Loucy (cell line): ENCODE measurements at regions not wholly inside any gene's neighbourhood (a gene's known extent, or its start where the extent isn't known, plus 50 kb on each side); places are given as distances from the start of the nearest gene placed in this dataset.

Source experiments
- H2AFZ ChIP-seq: fragments of 200-600 bp; sonication (generic); 2 replicates; pipeline ENCODE4 v1.6.0; 2016; ENCODE audit warnings: antibody characterized with exemption, mild to moderate bottlenecking, low read length, moderate library complexity
- H3F3A ChIP-seq: fragments of 200-600 bp; 2 replicates; pipeline ENCODE4 v1.6.0; 2016; ENCODE audit warnings: antibody characterized with exemption, low read depth, mild to moderate bottlenecking
- H3K27me3 ChIP-seq: fragments of 200-600 bp; sonication (generic); 2 replicates; pipeline ENCODE4 v1.6.1; 2014; ENCODE audit warnings: low read length, mild to moderate bottlenecking; ENCODE audit not compliant: insufficient read depth, poor library complexity, severe bottlenecking
- H3K36me3 ChIP-seq: fragments of 200-600 bp; sonication (generic); 2 replicates; pipeline ENCODE4 v1.6.1; 2016; ENCODE audit warnings: low read length; ENCODE audit not compliant: insufficient read depth
- H3K4me1 ChIP-seq: fragments of 200-600 bp; sonication (generic); 2 replicates; pipeline ENCODE4 v1.5.1; 2014; ENCODE audit warnings: low read length, mild to moderate bottlenecking; ENCODE audit not compliant: insufficient read depth, poor library complexity, severe bottlenecking
- H3K4me2 ChIP-seq: fragments of 200-600 bp; sonication (generic); 2 replicates; pipeline ENCODE4 v1.6.0; 2014; ENCODE audit warnings: antibody characterized with exemption, low read length, low read depth, mild to moderate bottlenecking; ENCODE audit not compliant: poor library complexity, severe bottlenecking
- H3K4me3 ChIP-seq: fragments of 200-600 bp; sonication (generic); 2 replicates; pipeline ENCODE4 v1.5.1; 2014; ENCODE audit warnings: low read length, mild to moderate bottlenecking, mixed read lengths; ENCODE audit not compliant: poor library complexity, severe bottlenecking
- H3K79me2 ChIP-seq: fragments of 200-600 bp; sonication (generic); 2 replicates; pipeline ENCODE4 v1.6.1; 2014; ENCODE audit warnings: low read length; ENCODE audit not compliant: insufficient read depth
- H3K9ac ChIP-seq: fragments of 200-600 bp; sonication (generic); 2 replicates; pipeline ENCODE4 v1.6.0; 2014; ENCODE audit warnings: mild to moderate bottlenecking, low read depth, low read length, moderate library complexity; ENCODE audit not compliant: poor library complexity, severe bottlenecking
- H3K9me2 ChIP-seq: fragments of 200-600 bp; sonication (generic); replicated peaks from 2 replicates; pipeline ENCODE4 v1.6.1; 2016; ENCODE audit warnings: low read depth, low read length, mixed read lengths
- H3K9me3 ChIP-seq: fragments of 200-600 bp; sonication (generic); 2 replicates; pipeline ENCODE4 v1.6.1; 2014; ENCODE audit warnings: mild to moderate bottlenecking, antibody characterized with exemption, low read length, low read depth; ENCODE audit not compliant: insufficient read depth
- H4K20me1 ChIP-seq: fragments of 200-600 bp; sonication (generic); 2 replicates; pipeline ENCODE4 v1.6.0; 2014; ENCODE audit warnings: antibody characterized with exemption, low read length, mild to moderate bottlenecking; ENCODE audit not compliant: insufficient read depth, poor library complexity, severe bottlenecking
- EZH2phosphoT487 ChIP-seq: fragments of 200-600 bp; IDR thresholded peaks from 2 replicates; pipeline ENCODE4 v1.6.1; 2018; ENCODE audit warnings: antibody characterized with exemption, mild to moderate bottlenecking, moderate library complexity, borderline replicate concordance
- TF ChIP-seq, protein P1 (sequence below): fragments of 200-600 bp; sonication (generic); conservative IDR thresholded peaks from 2 replicates; pipeline ENCODE4 v1.5.1; 2014; ENCODE audit warnings: mild to moderate bottlenecking, antibody characterized with exemption, low read length

DNA sequence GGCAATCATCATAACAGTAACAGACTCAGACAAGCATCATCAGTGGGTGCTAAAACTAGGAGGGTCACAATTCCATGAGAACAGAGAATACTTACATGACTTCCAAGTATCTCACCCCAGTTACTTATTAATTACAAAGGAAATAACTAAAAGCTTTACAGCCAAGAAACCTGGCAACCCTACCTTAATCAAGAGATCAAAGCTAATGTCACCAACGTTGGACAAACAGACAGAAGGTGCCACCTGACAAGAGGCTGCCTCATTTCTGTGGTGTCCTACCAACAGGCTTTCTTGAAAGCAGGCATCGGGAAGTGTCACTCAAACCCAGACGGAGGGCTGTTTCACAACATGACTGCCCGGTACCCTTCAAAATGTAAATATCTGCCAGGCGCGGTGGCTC, 84.6 kb downstream of the RMI2 start:
- Histone ChIP-seq H3K4me2 (no peak overlapping the region), H3K9me2 (no peaks in the 10 kb centered on the region), H3K79me2 (no peaks in the 10 kb centered on the region), H2AFZ (no peak overlapping the region), H3F3A (no peaks in the 10 kb centered on the region), H3K36me3 (no peaks in the 10 kb centered on the region), H4K20me1 (no peaks in the 10 kb centered on the region), H3K4me3 (no peak overlapping the region), H3K9ac (no peak overlapping the region), H3K4me1 (no peaks in the 10 kb centered on the region), H3K27me3 (no peaks in the 10 kb centered on the region), H3K9me3 (no peaks in the 10 kb centered on the region)
- TF ChIP-seq EZH2phosphoT487 = no peak
- TF ChIP-seq, protein P1, sequence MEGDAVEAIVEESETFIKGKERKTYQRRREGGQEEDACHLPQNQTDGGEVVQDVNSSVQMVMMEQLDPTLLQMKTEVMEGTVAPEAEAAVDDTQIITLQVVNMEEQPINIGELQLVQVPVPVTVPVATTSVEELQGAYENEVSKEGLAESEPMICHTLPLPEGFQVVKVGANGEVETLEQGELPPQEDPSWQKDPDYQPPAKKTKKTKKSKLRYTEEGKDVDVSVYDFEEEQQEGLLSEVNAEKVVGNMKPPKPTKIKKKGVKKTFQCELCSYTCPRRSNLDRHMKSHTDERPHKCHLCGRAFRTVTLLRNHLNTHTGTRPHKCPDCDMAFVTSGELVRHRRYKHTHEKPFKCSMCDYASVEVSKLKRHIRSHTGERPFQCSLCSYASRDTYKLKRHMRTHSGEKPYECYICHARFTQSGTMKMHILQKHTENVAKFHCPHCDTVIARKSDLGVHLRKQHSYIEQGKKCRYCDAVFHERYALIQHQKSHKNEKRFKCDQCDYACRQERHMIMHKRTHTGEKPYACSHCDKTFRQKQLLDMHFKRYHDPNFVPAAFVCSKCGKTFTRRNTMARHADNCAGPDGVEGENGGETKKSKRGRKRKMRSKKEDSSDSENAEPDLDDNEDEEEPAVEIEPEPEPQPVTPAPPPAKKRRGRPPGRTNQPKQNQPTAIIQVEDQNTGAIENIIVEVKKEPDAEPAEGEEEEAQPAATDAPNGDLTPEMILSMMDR = no peak

DNA sequence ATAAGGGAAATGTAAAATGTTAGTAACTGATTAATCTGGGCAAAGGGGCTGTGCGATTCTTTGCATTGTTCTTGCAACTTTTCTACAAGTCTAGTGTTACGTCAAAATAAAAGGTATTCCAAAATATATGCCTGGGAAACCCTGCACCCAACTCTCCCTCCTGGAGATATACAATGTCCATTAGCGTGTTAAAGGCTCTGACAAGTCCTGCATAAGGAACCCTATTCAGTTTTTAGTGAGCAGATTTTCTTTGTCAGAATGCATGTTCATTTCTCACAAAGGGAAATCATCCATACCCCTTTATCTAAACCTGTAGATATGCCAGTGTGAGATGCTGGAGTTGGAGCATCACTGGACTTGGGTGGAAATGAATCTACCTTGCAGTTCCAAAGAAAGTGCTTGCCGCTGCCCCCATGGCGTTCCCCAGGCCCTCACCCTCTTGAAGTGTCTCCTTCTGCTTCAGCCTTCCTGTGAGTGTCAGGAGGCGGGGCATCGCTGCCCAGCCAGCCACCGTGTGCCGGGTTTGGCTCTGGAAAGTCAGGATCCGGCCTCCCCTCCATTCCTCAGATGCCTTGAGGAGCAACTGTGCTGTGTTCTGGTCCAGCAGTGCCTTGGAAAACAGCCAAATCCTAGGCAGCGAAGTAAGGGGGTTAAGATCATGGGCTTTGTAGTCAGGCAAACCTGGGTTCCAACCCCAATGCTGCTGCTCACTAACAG, 85.5 kb downstream of the RMI2 start:
- Histone ChIP-seq H3K4me2 (no peak overlapping the region), H3K9ac (no peak overlapping the region), H3K9me3 (no peaks in the 10 kb centered on the region), H3K4me1 (no peaks in the 10 kb centered on the region), H3K27me3 (no peaks in the 10 kb centered on the region), H2AFZ (no peak overlapping the region), H4K20me1 (no peaks in the 10 kb centered on the region), H3K4me3 (no peak overlapping the region), H3K9me2 (no peaks in the 10 kb centered on the region), H3K36me3 (no peaks in the 10 kb centered on the region), H3K79me2 (no peaks in the 10 kb centered on the region), H3F3A (no peaks in the 10 kb centered on the region)
- TF ChIP-seq EZH2phosphoT487 = no peak
- TF ChIP-seq, protein P1 = no peak

- Histone ChIP-seq H3F3A (no peaks in the 10 kb centered on the region), H3K4me3 (no peak overlapping the region), H3K9me2 (no peaks in the 10 kb centered on the region), H2AFZ (no peak overlapping the region; the same call in 1 of the 2 replicates), H3K9ac (no peak overlapping the region), H4K20me1 (no peaks in the 10 kb centered on the region), H3K36me3 (no peaks in the 10 kb centered on the region), H3K27me3 (no peaks in the 10 kb centered on the region), H3K79me2 (no peaks in the 10 kb centered on the region), H3K9me3 (no peaks in the 10 kb centered on the region), H3K4me2 (no peak overlapping the region), H3K4me1 (no peaks in the 10 kb centered on the region)
- TF ChIP-seq EZH2phosphoT487 = no peak
- TF ChIP-seq, protein P1 = no peak
Measured at GRCh38 chr16:11431915-11432465, 86.7 kb downstream of the RMI2 start.
